ENCODE measurements at regions not wholly inside any gene's neighbourhood (a gene's known extent, or its start where the extent isn't known, plus 50 kb on each side); places are given as distances from the start of the nearest gene placed in this dataset.

DNA sequence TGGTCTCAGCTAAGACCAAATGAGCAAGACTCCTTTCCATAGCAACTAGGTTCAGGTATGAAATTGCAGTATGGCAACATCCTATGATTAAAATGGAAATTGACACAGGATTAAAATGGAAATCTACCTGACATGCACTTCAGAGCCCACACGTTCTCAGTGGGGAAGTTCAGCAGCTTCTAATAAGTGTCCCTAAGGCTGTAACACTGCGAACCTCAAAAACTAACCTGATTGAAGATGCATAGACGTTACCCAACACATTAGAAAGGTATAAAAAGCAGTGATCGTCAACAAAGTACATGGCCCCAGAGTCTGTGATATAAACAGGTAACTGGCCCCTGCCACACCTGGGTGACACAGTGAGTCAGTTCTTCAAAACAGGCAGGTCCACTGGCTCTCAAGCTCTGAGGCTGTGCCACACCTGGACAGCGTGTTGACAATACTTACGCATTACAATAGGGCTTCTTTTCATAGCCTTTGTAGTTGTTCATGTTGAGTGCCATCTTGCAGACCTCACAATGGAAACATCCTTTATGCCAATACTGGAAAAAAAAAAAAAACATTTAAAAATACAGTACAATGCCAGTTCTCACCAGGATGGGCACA is 274.9 kb upstream of the NEBL start:
- no peak for DNase-seq (ENCODE audit: low read depth)

DNA sequence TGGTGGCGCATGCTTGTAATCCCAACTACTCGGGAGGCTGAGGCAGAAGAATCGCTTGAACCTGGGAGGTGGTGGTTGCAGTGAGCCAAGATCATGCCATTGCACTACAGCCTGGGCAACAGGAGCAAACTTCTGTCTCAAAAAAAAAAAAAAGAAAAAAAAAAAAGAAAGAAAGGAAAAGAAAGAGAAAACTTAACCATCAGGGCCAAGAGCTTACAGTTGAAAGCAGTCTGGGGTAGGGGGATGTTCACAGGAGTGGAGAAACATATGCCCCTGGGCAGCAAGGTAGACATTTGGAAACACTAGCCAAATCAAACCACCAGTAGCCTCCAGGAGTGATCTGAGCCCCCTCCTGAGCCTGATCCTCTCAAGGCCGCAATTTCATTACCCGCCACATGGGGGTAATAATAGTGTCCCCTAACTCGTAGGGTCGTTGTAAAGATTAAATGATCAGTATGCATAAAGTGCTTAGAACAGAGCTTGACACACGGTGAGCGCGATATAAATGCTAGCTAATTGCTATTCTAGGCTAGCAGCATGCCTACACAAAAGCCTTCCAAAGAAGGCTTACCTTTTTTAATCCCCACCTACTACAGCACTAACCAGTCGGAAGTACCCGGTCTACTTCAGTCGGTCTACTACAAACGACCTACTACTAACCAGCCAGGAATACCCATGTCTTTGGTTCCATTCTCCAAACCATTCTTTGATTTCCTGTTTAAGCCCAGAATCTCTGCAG is 274.3 kb upstream of the NEBL start:
- DNase-seq (ENCODE audit: low read depth) = no peak

- no peak for DNase-seq (ENCODE audit: low read depth)
These were observed 273.1 kb upstream of the NEBL start for GRCh38 chr10:21170216-21170615.

- DNase-seq (ENCODE audit: low read depth) = no peak
These were observed 272.2 kb upstream of the NEBL start for GRCh38 chr10:21169271-21169670.

DNA sequence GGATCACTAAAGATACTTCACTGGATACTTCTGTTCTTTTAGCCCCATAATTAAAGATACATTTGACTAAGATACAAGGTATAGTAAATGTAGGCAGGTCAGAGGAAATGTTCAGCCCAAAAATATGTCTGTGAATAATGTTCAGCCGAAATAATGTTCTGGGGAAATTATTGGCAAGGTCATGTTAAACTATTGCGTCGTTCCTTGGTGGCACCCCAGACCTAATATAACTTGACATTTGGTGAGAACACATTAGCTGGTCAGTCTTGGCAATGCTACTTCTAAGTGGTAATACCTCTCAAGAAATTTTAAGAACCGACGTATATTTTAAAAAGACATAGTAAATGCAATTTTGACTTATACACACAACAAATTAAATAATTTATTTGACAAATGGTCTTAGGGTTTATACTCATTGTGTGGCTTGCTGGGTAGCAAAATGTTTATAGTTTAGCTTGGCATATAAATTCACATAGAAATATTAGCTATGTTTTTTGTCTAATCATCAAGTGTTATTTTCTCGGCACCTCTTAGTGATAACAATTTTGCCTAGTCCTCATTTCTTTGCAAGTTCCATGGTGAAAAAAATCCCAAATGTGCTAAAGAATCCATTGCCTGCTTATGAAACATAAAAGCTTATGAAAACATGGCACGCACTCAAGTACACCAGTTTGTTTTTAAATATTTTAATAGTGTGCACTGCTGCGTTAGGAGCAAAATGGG is 270.3 kb upstream of the NEBL start:
- DNase-seq (ENCODE audit: low read depth) = no peak

DNA sequence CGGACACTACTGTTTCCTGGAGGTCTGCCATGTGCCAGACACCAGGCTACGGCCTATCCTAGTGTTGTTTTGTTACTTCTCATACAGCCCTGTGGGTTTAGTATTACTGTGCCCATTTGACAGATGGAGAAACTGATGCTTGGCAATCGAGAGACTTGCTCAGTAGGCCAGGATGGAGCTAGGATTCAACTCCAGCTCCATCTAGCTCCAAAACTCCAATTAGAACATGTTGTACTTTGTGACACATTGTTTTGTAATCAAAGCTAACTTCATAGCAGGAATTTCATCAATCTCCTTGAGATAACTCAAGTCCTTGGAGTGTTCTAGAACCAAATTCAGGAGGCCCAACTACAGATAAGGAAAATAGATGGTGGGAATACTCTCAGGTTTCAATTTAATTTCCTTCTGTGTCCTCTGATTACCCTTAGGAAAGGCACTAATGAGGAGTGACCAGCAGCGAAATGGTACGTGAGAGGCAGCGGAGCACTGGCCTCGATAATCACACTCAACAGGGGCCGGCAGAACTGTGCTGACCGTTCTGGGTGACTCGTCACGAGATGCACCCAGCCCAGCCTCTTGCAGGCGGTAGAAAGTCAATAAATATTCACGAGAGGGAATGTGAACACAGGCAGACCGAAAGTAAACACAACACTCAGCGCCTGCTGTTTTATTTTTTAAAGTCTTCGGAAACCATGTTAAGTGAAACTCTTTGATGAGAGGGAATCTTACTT is 269.6 kb upstream of the NEBL start:
- DNase-seq (ENCODE audit: low read depth) = no peak

GRCh38 chr10:21165489-21165888 is 268.4 kb upstream of the NEBL start:
- DNase-seq (ENCODE audit: low read depth) = no peak

- no peak for DNase-seq (ENCODE audit: low read depth)
These were observed 267.6 kb upstream of the NEBL start for GRCh38 chr10:21164687-21165086.

- no peak for DNase-seq (ENCODE audit: low read depth)
These were observed 265.8 kb upstream of the NEBL start for GRCh38 chr10:21162948-21163347.

DNA sequence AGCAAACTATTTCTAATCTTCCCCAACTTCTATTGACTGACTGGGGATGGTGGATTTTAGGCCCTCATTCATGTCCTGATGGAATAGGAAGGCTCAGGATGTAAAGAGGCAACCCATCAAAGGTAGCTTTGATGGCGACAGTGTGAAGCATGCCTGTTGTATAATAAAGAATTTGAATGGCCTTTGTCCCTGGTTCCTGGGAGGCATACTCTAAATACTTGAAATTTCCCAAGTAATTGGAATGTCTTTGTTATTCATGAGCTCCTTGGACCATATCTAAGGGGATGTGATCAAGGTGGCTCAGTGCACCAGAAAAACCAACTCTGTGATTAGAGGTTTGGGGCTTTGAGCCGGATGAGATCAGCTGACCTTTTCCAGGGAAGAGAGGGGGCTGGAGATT is 264.5 kb upstream of the NEBL start:
- no peak for DNase-seq (ENCODE audit: low read depth)

GRCh38 chr10:21161090-21161625 is 264.0 kb upstream of the NEBL start:
- no peak for DNase-seq (ENCODE audit: low read depth)

DNA sequence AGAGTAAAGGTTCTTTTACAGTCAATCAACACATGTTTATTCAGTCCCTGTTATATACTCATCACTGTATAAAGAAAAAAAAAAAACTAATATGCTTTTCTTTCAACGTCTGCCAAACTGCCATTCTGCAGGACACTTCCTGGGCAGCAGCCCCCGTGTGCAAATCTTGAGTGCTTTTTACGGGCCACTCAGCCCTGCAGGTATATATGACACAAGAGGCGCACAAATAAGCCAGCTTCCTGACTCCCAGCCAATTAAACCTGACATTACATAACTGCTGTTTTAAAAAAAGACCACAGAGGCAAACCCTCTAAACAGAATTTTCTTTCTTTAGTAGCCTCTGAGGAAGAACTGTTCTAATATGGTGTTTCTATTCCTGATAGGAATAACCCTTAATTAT is 263.0 kb upstream of the NEBL start:
- no peak for DNase-seq (ENCODE audit: low read depth)

- DNase-seq (ENCODE audit: low read depth) = no peak
These were observed 262.6 kb upstream of the NEBL start for GRCh38 chr10:21159669-21160068.

DNA sequence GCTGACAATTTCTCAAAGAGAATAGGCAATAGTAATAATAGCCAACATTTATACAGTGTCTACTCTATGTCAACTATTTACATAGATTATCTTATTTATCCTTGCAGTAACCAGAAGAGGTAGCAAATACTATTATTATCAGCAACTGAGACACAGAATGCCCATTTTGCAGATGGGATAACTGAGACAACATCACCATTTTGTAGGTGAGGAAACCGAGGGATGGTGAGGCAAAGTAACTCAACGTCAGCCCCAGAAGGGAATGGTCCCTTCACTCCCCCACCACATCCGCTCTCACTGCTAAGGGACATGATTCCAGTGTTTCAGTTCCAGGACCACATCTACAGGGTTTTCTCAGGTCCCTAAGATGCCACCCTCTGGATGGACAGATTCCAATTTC is 261.2 kb upstream of the NEBL start:
- no peak for DNase-seq (ENCODE audit: low read depth)

- no peak for DNase-seq (ENCODE audit: low read depth)
These were observed 260.6 kb upstream of the NEBL start for GRCh38 chr10:21157664-21158063.

DNA sequence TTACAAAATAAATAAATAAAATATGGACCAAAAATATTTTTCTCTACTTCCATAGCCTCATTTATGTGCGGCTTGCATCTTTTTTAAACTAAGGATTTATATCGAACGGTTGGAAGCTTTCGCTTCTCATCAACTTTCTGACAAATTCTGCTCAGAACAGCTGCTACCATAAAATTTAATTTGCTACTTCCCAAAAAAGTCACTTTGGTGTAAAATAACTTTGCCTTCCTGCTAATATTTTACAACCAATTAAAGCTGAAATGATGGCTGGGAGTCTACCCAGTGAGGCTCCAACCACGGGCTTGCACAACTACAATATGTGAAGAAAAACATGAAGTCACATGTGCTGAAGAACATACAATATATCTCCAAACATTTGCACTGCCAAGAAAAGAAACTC is 253.1 kb upstream of the NEBL start:
- no peak for DNase-seq (ENCODE audit: low read depth)

DNA sequence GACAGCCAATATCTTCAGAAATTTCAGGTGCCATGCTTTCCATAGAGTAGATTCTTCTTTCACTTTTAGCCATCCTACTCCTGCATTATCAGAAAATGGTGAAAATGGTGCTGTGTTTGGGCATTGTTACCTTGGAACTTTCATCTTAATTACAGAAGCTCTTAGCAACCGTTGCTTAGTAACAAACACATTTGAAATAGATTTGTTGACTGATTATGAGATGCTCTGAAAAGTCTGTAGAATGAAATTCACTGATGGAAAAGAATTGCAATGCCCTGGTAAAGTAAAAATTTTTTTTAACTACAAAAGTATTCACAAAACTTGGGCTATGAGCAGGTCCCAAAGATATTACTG is 249.3 kb upstream of the NEBL start:
- DNase-seq (ENCODE audit: low read depth) = no peak

DNA sequence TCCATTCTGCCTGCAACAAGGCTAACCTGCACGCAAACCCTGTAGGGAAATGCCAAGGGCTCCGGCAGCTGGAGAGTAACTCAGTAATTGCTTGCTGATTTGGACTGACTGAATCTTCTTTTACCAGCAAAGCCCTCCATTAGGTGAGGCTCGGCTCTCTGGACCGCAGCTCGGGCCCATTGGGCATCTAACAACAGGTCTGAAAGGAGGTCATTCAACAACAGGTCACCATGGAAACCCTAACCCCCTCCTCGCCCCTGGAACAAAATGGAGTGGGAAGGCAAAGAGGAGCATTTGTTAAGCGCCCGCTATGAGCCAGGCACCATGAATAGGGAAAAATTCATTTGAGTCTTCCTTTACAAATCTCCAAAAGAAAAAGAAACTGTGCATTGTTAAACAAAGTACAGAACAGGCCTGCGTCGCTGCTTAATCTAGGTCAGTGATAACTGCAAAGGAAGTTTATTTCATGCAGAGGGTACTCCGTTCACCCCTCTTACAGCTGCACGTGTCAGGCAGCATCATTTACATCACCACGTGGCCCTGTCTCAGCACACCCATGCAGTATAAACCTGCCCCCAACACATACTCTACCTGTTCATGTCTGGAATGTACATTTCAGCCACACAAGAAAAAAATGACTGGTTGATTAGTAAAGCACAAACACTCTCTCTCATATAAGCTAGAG is 248.8 kb upstream of the NEBL start:
- DNase-seq (ENCODE audit: low read depth) = no peak

- DNase-seq (ENCODE audit: low read depth) = no peak
These were observed 246.9 kb upstream of the NEBL start for GRCh38 chr10:21144047-21144446.

DNA sequence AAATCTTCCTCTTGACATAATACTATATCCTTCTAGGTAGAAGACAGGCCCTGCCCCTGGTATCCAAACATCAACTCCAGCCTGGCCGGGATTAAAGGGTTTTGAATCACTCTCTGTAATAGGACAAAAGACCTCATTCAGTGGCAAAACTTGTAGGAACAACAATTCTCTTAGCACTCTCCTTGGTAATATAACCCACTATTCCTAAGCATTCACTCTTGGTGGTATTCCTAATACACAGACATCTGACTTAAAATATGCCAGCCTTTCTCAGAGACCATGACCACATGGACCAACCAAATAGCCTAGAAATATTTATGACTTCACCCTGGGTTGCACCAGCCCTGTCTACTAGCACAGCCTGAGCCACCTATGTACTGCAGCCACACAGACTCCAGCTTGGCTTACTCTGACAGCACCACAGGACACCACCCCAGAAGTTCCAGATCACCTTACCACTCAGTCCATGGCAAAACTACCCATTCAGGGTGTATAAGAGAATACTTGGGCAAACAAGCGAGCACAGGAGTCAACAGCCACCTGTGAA is 244.9 kb upstream of the NEBL start:
- DNase-seq (ENCODE audit: low read depth) = no peak

GRCh38 chr10:21138769-21139340 is 241.7 kb upstream of the NEBL start:
- no peak for DNase-seq (ENCODE audit: low read depth)
